K562 (cell line): ENCODE measurements at regions not wholly inside any gene's neighbourhood (a gene's known extent, or its start where the extent isn't known, plus 50 kb on each side); places are given as distances from the start of the nearest gene placed in this dataset.

Experiments used
- ATAC-seq: fragments of 200-7000 bp; cut with Tn5 transposase; 3 replicates; pipeline ENCODE4 v1.9.1; 2020; ENCODE audit warnings: moderate library complexity
- BruUV-seq: library from RNA; stranded (reverse); fragments of 400-500 nt; replicated peaks from 2 replicates; lab custom pipeline; 2021; lab: Mats Ljungman, UMichigan
- CTCF ChIA-PET: fragments of 300-600 bp; formaldehyde crosslinking; extraction: SDS; loops from one replicate; lab custom pipeline; 2021; ENCODE audit warnings: low intra/inter-chr PET ratio; lab: Yijun Ruan, JAX
- POLR2A ChIA-PET: fragments of 300-600, 350-650 bp; sonication (Branson Sonifier 250); formaldehyde crosslinking; extraction: SDS; loops from one replicate; lab custom pipeline; 2021; ENCODE audit warnings: antibody characterized with exemption, inconsistent platforms; lab: Yijun Ruan, JAX
- DNase-seq, 4 experiments: peaks; one replicate each; pipeline versions ENCODE4 v3.0.0 to v3.0.0-alpha.2; 2011 to 2018; ENCODE audit warnings: low spot score in 3 of 4, mixed read lengths in 3 of 4; ENCODE audit errors: extremely low read depth in 1 of 4
- FAIRE-seq: peaks from 2 replicates; lab custom pipeline; 2011; peaks lifted over from hg19 to GRCh38; lab: Jason Lieb, UNC
- H2AFZ ChIP-seq: 2 replicates; pipeline ENCODE4 v1.6.0; 2011; ENCODE audit warnings: low read depth, low read length, control low read depth, inconsistent platforms
- H3K27ac ChIP-seq: fragments of 200-600 bp; 3 replicates; pipeline ENCODE4 v1.8.0; 2011; ENCODE audit warnings: low read depth, mild to moderate bottlenecking, control low read depth, inconsistent platforms, low read length, moderate library complexity, mixed read lengths; ENCODE audit errors: extremely low read depth
- H3K27me3 ChIP-seq, 2 experiments: fragments of 300-600 bp in 1 of 2; 2 replicates in 1 of 2; 3 replicates in 1 of 2; pipeline versions ENCODE4 v1.6.0 to v1.8.0; 2011; ENCODE audit warnings: inconsistent platforms in 2 of 2, low read length in 2 of 2, mild to moderate bottlenecking in 1 of 2, mixed read lengths in 1 of 2, moderate library complexity in 1 of 2; ENCODE audit not compliant: control insufficient read depth in 2 of 2, insufficient read depth in 2 of 2
- H3K36me3 ChIP-seq: fragments of 300-600 bp; 3 replicates; pipeline ENCODE4 v1.8.0; 2011; ENCODE audit warnings: mild to moderate bottlenecking, low read length, inconsistent platforms; ENCODE audit not compliant: control insufficient read depth, insufficient read depth
- H3K4me1 ChIP-seq, 2 experiments: fragments of 200-600 bp in 1 of 2; replicated peaks in 1 of 2; 2 replicates in 1 of 2; 3 replicates in 1 of 2; pipeline versions ENCODE4 v1.5.1 to v1.8.0; 2011; ENCODE audit warnings: inconsistent platforms in 2 of 2, low read length in 2 of 2, mild to moderate bottlenecking in 1 of 2, mixed read lengths in 1 of 2, moderate library complexity in 1 of 2; ENCODE audit not compliant: control insufficient read depth in 2 of 2, insufficient read depth in 2 of 2
- H3K4me2 ChIP-seq: 2 replicates; pipeline ENCODE4 v1.6.1; 2011; ENCODE audit warnings: low read length, control low read depth, inconsistent platforms, mixed read lengths; ENCODE audit not compliant: insufficient read depth
- H3K4me3 ChIP-seq: fragments of 200-600 bp; sonication (generic), shearing (Covaris generic); 2 replicates; pipeline ENCODE4 v1.5.1; 2016; ENCODE audit warnings: control low read depth, inconsistent platforms
- H3K79me2 ChIP-seq: fragments of 200-600 bp; 3 replicates; pipeline ENCODE4 v1.8.0; 2011; ENCODE audit warnings: low read length, inconsistent platforms; ENCODE audit not compliant: control insufficient read depth, insufficient read depth
- H3K9ac ChIP-seq, 2 experiments: 2 replicates each; pipeline versions ENCODE4 v1.6.0 to v1.6.1; 2011; ENCODE audit warnings: low read depth in 2 of 2, low read length in 2 of 2, control low read depth in 1 of 2, inconsistent platforms in 1 of 2, mild to moderate bottlenecking in 1 of 2, mixed read lengths in 1 of 2; ENCODE audit not compliant: insufficient read depth in 1 of 2
- H3K9me1 ChIP-seq: one replicate; pipeline ENCODE4 v1.6.0; 2011; ENCODE audit warnings: inconsistent platforms, mild to moderate bottlenecking, low read length, moderate library complexity; ENCODE audit not compliant: control insufficient read depth, insufficient read depth
- H3K9me3 ChIP-seq: replicated peaks from 2 replicates; pipeline ENCODE4 v1.5.1; 2011; ENCODE audit warnings: low read depth, low read length, inconsistent platforms; ENCODE audit not compliant: control insufficient read depth, insufficient read depth
- H4K20me1 ChIP-seq: replicated peaks from 2 replicates; pipeline ENCODE4 v1.6.1; 2011; ENCODE audit warnings: low read length, inconsistent platforms, mixed read lengths; ENCODE audit not compliant: control insufficient read depth, insufficient read depth
- ARID2 ChIP-seq: fragments of 450-650 bp; IDR thresholded peaks from 2 replicates; pipeline ENCODE4 v1.6.1; 2017; ENCODE audit warnings: antibody characterized with exemption, mild to moderate bottlenecking
- BCLAF1 ChIP-seq, 2 experiments: fragments of 450-650 bp in 1 of 2; IDR thresholded peaks; 2 replicates each; pipeline ENCODE4 v1.6.1; 2011 to 2017; ENCODE audit warnings: low read depth in 2 of 2, antibody characterized with exemption in 1 of 2, borderline replicate concordance in 1 of 2, low read length in 1 of 2, mild to moderate bottlenecking in 1 of 2, mixed read lengths in 1 of 2; ENCODE audit not compliant: control insufficient read depth in 1 of 2
- DEAF1 ChIP-seq: fragments of 450-650 bp; formaldehyde crosslinking; IDR thresholded peaks from 2 replicates; pipeline ENCODE4 v1.4.0; 2020; ENCODE audit warnings: mild to moderate bottlenecking, moderate library complexity
- TEAD4 ChIP-seq, 2 experiments: sonication (generic) in 1 of 2; formaldehyde crosslinking in 1 of 2; IDR thresholded peaks; 2 replicates each; pipeline versions ENCODE4 v1.6.1 to v1.8.0; 2012 to 2022; ENCODE audit warnings: borderline replicate concordance in 1 of 2, inconsistent platforms in 1 of 2, low read length in 1 of 2, mild to moderate bottlenecking in 1 of 2, missing genetic modification reagents in 1 of 2
- ZBTB43 ChIP-seq: sonication (generic); formaldehyde crosslinking; IDR thresholded peaks from 2 replicates; pipeline ENCODE4 v1.8.0; 2023; ENCODE audit warnings: mild to moderate bottlenecking, missing genetic modification reagents
- ZNF75A ChIP-seq: fragments of 450-650 bp; formaldehyde crosslinking; IDR thresholded peaks from 2 replicates; pipeline ENCODE4 v1.4.0; 2020; ENCODE audit warnings: mild to moderate bottlenecking
- WGBS: fragments of 100-300 bp; shearing (Covaris generic); methylation state at CpG from one replicate; pipeline ENCODE4 v1.1.6; 2016; ENCODE audit warnings: low coverage, mixed read lengths; ENCODE audit not compliant: insufficient coverage; ENCODE audit errors: missing lambda C conversion rate; 5-methylcytosine and 5-hydroxymethylcytosine counted together
- in situ Hi-C: fragments of 300-500 bp; cut with MboI; formaldehyde crosslinking; loops from 4 replicates; pipeline ENCODE4 v1.15.0; 2018; ENCODE audit warnings: inconsistent platforms, mixed read lengths
- intact Hi-C: fragments of 100-400 bp; cut with micrococcal nuclease; formaldehyde crosslinking; loops from 2 replicates; pipeline ENCODE4 v1.14.2; 2022
- TF ChIP-seq, protein P1 (sequence below): sonication (generic); formaldehyde crosslinking; IDR thresholded peaks from 2 replicates; pipeline ENCODE4 v1.8.1; 2022; ENCODE audit warnings: missing genetic modification reagents

DNA sequence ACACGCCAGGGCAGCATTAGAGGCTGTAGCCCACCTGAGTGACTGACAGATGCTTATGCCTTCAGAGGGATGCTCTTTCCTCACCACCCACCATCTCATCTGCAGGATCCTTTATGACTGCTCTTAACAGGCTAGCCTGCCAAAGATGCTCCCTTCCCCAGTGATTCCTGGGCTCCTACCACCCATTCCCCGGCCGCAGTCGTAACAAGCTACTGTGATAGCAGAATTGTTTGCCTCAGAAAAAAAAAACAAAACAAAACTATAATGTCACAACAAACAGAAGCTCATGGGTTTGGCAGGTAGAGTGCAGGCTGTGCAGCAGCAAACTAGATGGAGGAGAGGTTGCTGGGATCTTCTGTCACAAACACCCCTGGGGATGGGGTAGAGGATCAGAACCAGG lies 343.9 kb upstream of the ZMIZ1 start:
- no peak overlapping the region for H3K4me2 ChIP-seq
- no peak for ATAC-seq
- H4K20me1 ChIP-seq: no peaks in the 10 kb centered on the region
- no peaks in the 10 kb centered on the region for H3K4me1 ChIP-seq
- no peak overlapping the region for H2AFZ ChIP-seq
- H3K36me3 ChIP-seq: no peaks in the 10 kb centered on the region
- BruUV-seq: no TSS peak
- H3K9me1 ChIP-seq: no peaks in the 10 kb centered on the region
- intact Hi-C loops (no loop called here), in situ Hi-C loops (no loop called here)
- no peak overlapping the region for H3K9ac ChIP-seq
- TF ChIP-seq DEAF1 (CRISPR knock-in tag): no peak
- no peak overlapping the region for H3K4me3 ChIP-seq
- ChIA-PET POLR2A (interaction anchor here (0.6 to 0.7 kb wide), 2 partner anchors 131 to 512 kb away, joined by 3 read pairs; no protein-coding TSS in a partner anchor), CTCF (no interaction called here)
- DNase-seq: no peak
- 3% methylated on average over 4 of the region's 4 CpGs for WGBS
- FAIRE-seq: no peak
- H3K27me3 ChIP-seq: peaks cover 9 to 36% of the 10 kb centered on the region in 2 experiments; a peak in 4 of 5 replicates
- H3K27ac ChIP-seq: no peak overlapping the region
- no peaks in the 10 kb centered on the region for H3K9me3 ChIP-seq
- no peaks in the 10 kb centered on the region for H3K79me2 ChIP-seq

- no peak overlapping the region for H3K4me3 ChIP-seq
- no peaks in the 10 kb centered on the region for H3K9me1 ChIP-seq
- intact Hi-C loops (no loop called here), in situ Hi-C loops (no loop called here)
- ChIA-PET CTCF (no interaction called here), POLR2A (no interaction called here)
- no peak overlapping the region for H3K9ac ChIP-seq
- H2AFZ ChIP-seq: no peak overlapping the region
- WGBS: 2% methylated on average over 3 of the region's 3 CpGs
- no peaks in the 10 kb centered on the region for H4K20me1 ChIP-seq
- no TSS peak for BruUV-seq
- peaks cover 9 to 34% of the 10 kb centered on the region in 2 experiments; a peak in 4 of 5 replicates for H3K27me3 ChIP-seq
- no peak overlapping the region for H3K27ac ChIP-seq
- H3K79me2 ChIP-seq: no peaks in the 10 kb centered on the region
- no peaks in the 10 kb centered on the region for H3K9me3 ChIP-seq
- H3K36me3 ChIP-seq: no peaks in the 10 kb centered on the region
- no peaks in the 10 kb centered on the region for H3K4me1 ChIP-seq
- no peak for DNase-seq
- ATAC-seq: no peak
- H3K4me2 ChIP-seq: no peak overlapping the region
- no peak for FAIRE-seq
- TF ChIP-seq, protein P1, sequence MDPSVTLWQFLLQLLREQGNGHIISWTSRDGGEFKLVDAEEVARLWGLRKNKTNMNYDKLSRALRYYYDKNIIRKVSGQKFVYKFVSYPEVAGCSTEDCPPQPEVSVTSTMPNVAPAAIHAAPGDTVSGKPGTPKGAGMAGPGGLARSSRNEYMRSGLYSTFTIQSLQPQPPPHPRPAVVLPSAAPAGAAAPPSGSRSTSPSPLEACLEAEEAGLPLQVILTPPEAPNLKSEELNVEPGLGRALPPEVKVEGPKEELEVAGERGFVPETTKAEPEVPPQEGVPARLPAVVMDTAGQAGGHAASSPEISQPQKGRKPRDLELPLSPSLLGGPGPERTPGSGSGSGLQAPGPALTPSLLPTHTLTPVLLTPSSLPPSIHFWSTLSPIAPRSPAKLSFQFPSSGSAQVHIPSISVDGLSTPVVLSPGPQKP (CRISPR knock-in tag): no peak
- TF ChIP-seq BCLAF1 (IDR thresholded peaks at IDR 0.05; ENCODE audit: borderline replicate concordance in 1 of 2, control insufficient read depth in 1 of 2, low read depth in 2 of 2, low read length in 1 of 2) (no peak), ZNF75A (CRISPR knock-in tag) (no peak), ARID2 (no peak), TEAD4 (IDR thresholded peaks at IDR 0.05; ENCODE audit: low read length) (no peak), TEAD4 (CRISPR knock-in tag; IDR thresholded peaks at IDR 0.05; ENCODE audit: borderline replicate concordance) (no peak), ZBTB43 (no peak)
Observed at GRCh38 chr10:78726171-78726570, 342.6 kb upstream of the ZMIZ1 start.
